ENCODE measurements at regions not wholly inside any gene's neighbourhood (a gene's known extent, or its start where the extent isn't known, plus 50 kb on each side); places are given as distances from the start of the nearest gene placed in this dataset.
"Not testable (repeated sequence)": the region's sequence is repeated elsewhere in the genome, so short reads cannot be mapped to it uniquely, and the experiment has no call there.

DNA sequence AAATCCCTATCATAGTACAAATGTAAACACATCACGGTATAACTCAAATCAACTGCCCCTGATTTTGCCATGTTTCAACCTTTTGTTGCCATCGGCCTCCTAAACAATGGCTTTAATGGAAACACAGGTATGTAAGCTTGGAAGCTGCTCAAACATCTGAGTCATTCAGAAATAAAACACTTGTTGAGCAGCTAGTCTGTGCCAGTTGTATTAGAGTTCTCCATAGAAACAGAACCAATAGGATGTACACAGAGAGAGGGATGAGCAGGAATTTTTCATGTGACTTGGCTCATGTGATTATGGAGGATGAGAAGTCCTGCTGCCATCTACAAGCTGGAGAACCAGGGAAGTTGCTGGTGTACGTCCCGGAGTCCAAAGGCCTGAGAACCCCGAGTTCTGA is 186.1 kb downstream of the LMLN start:
- TF ChIP-seq, protein P1, sequence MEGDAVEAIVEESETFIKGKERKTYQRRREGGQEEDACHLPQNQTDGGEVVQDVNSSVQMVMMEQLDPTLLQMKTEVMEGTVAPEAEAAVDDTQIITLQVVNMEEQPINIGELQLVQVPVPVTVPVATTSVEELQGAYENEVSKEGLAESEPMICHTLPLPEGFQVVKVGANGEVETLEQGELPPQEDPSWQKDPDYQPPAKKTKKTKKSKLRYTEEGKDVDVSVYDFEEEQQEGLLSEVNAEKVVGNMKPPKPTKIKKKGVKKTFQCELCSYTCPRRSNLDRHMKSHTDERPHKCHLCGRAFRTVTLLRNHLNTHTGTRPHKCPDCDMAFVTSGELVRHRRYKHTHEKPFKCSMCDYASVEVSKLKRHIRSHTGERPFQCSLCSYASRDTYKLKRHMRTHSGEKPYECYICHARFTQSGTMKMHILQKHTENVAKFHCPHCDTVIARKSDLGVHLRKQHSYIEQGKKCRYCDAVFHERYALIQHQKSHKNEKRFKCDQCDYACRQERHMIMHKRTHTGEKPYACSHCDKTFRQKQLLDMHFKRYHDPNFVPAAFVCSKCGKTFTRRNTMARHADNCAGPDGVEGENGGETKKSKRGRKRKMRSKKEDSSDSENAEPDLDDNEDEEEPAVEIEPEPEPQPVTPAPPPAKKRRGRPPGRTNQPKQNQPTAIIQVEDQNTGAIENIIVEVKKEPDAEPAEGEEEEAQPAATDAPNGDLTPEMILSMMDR (IDR thresholded peaks at IDR 0.05), result not testable (repeated sequence)
- TF ChIP-seq POLR2A, POLR2AphosphoS5, EP300 (IDR thresholded peaks at IDR 0.05): not testable (repeated sequence)

All from stomach (tissue), 4 donors.